Esophagus muscularis mucosa (tissue), 4 donors: ENCODE measurements at regions not wholly inside any gene's neighbourhood (a gene's known extent, or its start where the extent isn't known, plus 50 kb on each side); places are given as distances from the start of the nearest gene placed in this dataset.

Source experiments
- DNase-seq: peaks from one replicate; pipeline ENCODE4 v3.0.0-alpha.2; 2017; ENCODE audit errors: extremely low spot score
- H3K27ac ChIP-seq, 4 donors: fragments of 200-600 bp; sonication (generic); replicated peaks in 1 of 4; 1 replicate in 3 of 4; 2 replicates in 1 of 4; pipeline ENCODE4 v1.5.1; 2016 to 2019; ENCODE audit warnings: mild to moderate bottlenecking in 1 of 4
- H3K27me3 ChIP-seq, 4 donors: fragments of 200-600 bp; sonication (generic); one replicate each; pipeline versions ENCODE4 v1.5.1 to v1.6.0; 2016 to 2019
- H3K36me3 ChIP-seq, 4 donors: fragments of 200-600 bp; sonication (generic); one replicate each; pipeline ENCODE4 v1.5.1; 2016 to 2019
- H3K4me1 ChIP-seq, 4 donors: fragments of 200-600 bp; sonication (generic); one replicate each; pipeline ENCODE4 v1.5.1; 2016 to 2019
- H3K4me3 ChIP-seq, 4 donors: fragments of 200-600 bp; sonication (generic); 1 replicate in 2 of 4; 2 replicates in 2 of 4; pipeline ENCODE4 v1.5.1; 2016 to 2019; ENCODE audit warnings: mild to moderate bottlenecking in 4 of 4, moderate library complexity in 1 of 4
- H3K9me3 ChIP-seq, 4 donors: fragments of 200-600 bp; sonication (generic); 1 replicate in 3 of 4; 2 replicates in 1 of 4; pipeline ENCODE4 v1.5.1; 2016 to 2019
- EP300 ChIP-seq: sonication (generic); formaldehyde crosslinking; IDR thresholded peaks from one replicate; pipeline ENCODE4 v1.6.1; 2017; ENCODE audit warnings: antibody characterized with exemption
- POLR2A ChIP-seq: fragments of 450-650 bp; IDR thresholded peaks from one replicate; pipeline ENCODE4 v1.6.1; 2017; ENCODE audit warnings: antibody characterized with exemption, moderate library complexity, mild to moderate bottlenecking, low read depth
- POLR2AphosphoS5 ChIP-seq, 2 donors: sonication (generic); formaldehyde crosslinking; IDR thresholded peaks; one replicate each; pipeline ENCODE4 v1.6.1; 2017; ENCODE audit warnings: antibody characterized with exemption in 2 of 2
- WGBS: methylation state at CpG from one replicate; pipeline ENCODE4 v1.1.5; 2018; 5-methylcytosine and 5-hydroxymethylcytosine counted together
- intact Hi-C: fragments of 100-400 bp; cut with DNase I; formaldehyde crosslinking; loops from one replicate; pipeline ENCODE4 v1.15.1; 2023
- TF ChIP-seq, protein P1 (sequence below), 3 experiments: fragments of 200-600 bp in 2 of 3; fragments of 450-650 bp in 1 of 3; sonication (generic) in 2 of 3; IDR thresholded peaks; one replicate each; pipeline ENCODE4 v1.5.1; 2017 to 2019; ENCODE audit warnings: antibody characterized with exemption in 3 of 3, mild to moderate bottlenecking in 2 of 3, moderate library complexity in 1 of 3

DNA sequence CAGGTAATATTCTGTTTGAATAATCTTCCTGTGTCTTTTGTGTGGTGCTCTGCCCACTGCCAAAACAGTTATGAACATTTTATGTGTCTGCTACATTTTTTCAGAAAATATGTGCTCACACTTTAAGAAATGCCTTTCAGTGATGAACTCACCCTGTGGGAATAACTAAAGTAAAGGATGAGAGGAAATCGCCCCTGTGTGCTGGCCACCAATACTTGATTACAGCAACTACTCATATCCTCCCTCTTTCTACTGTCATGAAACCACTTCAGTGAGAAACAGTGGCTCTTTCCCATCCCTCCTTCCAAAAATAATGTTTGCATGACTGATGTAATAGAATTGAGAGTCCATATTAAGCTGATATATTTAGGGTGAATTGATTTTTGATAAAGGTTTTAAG is 900.9 kb downstream of the RAB28 start:
- 43% methylated on average over 1 of the region's 1 CpG for WGBS
- no peak overlapping the region for H3K4me3 ChIP-seq
- no peaks in the 10 kb centered on the region for H3K27me3 ChIP-seq
- DNase-seq, result no peak
- intact Hi-C loops, result no loop called here
- H3K36me3 ChIP-seq, result no peaks in the 10 kb centered on the region
- no peak for TF ChIP-seq POLR2AphosphoS5 (IDR thresholded peaks at IDR 0.05)
- H3K27ac ChIP-seq, result no peak overlapping the region
- no peaks in the 10 kb centered on the region for H3K4me1 ChIP-seq
- no peaks in the 10 kb centered on the region for H3K9me3 ChIP-seq

DNA sequence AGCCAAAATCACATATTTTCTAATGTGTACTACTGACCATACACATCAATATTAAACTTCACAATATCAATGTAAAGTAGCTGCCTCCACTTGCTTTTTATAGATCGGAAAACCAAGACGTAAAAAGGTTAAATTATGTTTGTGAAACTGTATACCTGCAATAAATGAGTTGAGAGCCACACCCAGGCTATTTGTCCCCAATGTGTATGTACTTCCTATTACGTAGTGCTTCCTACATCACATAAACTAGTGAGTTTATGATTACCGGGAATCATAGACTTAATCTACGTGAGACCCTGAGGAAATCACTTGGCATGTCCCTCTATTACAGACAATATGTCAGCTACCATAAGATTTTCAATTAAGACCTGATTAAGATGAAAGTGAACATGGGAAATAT is 903.4 kb downstream of the RAB28 start:
- Histone ChIP-seq H3K27ac (no peak overlapping the region), H3K9me3 (no peaks in the 10 kb centered on the region), H3K27me3 (no peaks in the 10 kb centered on the region), H3K4me1 (no peaks in the 10 kb centered on the region), H3K36me3 (no peaks in the 10 kb centered on the region), H3K4me3 (no peak overlapping the region)
- no peak for DNase-seq
- intact Hi-C loops, result no loop called here
- WGBS, result 89% methylated on average over 5 of the region's 5 CpGs
- no peak for TF ChIP-seq POLR2A
- TF ChIP-seq POLR2AphosphoS5 (IDR thresholded peaks at IDR 0.05), result no peak
- TF ChIP-seq EP300, result no peak
- TF ChIP-seq, protein P1, sequence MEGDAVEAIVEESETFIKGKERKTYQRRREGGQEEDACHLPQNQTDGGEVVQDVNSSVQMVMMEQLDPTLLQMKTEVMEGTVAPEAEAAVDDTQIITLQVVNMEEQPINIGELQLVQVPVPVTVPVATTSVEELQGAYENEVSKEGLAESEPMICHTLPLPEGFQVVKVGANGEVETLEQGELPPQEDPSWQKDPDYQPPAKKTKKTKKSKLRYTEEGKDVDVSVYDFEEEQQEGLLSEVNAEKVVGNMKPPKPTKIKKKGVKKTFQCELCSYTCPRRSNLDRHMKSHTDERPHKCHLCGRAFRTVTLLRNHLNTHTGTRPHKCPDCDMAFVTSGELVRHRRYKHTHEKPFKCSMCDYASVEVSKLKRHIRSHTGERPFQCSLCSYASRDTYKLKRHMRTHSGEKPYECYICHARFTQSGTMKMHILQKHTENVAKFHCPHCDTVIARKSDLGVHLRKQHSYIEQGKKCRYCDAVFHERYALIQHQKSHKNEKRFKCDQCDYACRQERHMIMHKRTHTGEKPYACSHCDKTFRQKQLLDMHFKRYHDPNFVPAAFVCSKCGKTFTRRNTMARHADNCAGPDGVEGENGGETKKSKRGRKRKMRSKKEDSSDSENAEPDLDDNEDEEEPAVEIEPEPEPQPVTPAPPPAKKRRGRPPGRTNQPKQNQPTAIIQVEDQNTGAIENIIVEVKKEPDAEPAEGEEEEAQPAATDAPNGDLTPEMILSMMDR (IDR thresholded peaks at IDR 0.05), result no peak

DNA sequence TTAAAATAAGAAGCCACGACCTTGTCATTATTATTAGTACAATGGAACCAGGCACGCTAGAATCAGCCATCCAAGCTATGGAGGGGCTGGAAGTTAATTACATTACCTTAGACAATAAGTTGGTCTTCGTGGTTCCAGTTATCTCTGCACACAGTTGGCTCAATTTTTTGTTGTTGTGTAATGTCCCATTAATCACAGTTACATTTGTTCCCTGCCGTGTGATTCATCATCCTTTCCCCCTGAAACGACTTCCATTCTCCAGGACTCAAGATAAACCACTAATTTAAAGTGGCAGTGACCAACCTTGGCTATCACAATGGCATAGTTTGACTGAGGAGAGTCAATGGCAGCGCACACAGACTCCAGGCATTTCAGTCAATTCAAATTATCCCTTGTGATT is 905.0 kb downstream of the RAB28 start:
- Histone ChIP-seq H3K4me1 (no peaks in the 10 kb centered on the region), H3K27ac (no peak overlapping the region), H3K27me3 (no peaks in the 10 kb centered on the region), H3K4me3 (no peak overlapping the region), H3K36me3 (no peaks in the 10 kb centered on the region), H3K9me3 (no peaks in the 10 kb centered on the region)
- WGBS, result 40% methylated on average over 6 of the region's 6 CpGs
- intact Hi-C loops, result no loop called here
- no peak for DNase-seq
- no peak for TF ChIP-seq EP300
- TF ChIP-seq, protein P1 (IDR thresholded peaks at IDR 0.05), result no peak
- TF ChIP-seq POLR2AphosphoS5 (IDR thresholded peaks at IDR 0.05), result no peak
- TF ChIP-seq POLR2A, result no peak

DNA sequence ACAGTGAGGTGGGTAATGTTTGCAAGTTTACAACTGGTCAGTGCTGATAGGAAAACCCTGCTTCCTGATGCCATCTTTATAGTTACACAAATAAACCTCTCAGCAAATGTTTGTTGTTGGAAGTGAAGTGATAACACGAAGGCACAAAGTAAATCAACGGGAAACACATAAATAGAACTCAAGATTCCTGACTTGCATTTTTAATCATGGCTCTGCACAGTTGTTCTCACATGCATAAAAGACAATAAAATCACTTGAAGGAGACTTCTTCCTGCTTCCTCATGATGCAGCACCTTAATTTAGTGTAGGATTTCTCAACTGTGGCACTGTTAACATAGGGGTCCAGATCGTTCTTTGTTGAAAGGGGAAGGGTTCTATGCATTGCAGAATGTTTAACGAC is 907.7 kb downstream of the RAB28 start:
- Histone ChIP-seq H3K27ac (no peak overlapping the region), H3K4me3 (no peak overlapping the region), H3K4me1 (no peaks in the 10 kb centered on the region), H3K27me3 (no peaks in the 10 kb centered on the region), H3K9me3 (no peaks in the 10 kb centered on the region), H3K36me3 (no peaks in the 10 kb centered on the region)
- no peak for DNase-seq
- 48% methylated on average over 4 of the region's 4 CpGs for WGBS
- TF ChIP-seq, protein P1 (IDR thresholded peaks at IDR 0.05), result no peak
- TF ChIP-seq EP300 (no peak), POLR2AphosphoS5 (IDR thresholded peaks at IDR 0.05) (no peak), POLR2A (no peak)
- intact Hi-C loops, result no loop called here

DNA sequence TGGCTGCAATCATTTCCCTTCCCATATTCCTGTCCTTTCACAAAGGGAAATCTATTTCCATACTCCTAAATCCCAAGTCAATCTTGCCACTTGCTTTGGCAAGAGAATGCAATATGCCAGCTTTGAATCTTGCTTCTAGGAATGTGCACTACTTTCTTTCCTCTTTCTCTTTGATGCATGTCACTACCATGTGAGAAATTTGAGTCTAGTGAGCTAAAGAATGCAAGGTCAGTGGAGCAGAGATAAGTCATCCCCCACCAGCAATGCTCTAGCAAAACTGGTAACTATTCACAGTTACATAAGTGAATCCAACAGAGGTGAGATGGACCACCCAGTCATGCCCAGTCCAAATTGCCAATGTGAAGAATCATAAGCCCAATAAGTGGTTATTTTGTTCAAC is 910.4 kb downstream of the RAB28 start:
- TF ChIP-seq, protein P1 (IDR thresholded peaks at IDR 0.05), result no peak
- TF ChIP-seq EP300 (no peak), POLR2A (no peak), POLR2AphosphoS5 (IDR thresholded peaks at IDR 0.05) (no peak)
- intact Hi-C loops, result no loop called here
- no peak overlapping the region for H3K4me3 ChIP-seq

More for the DNA sequence above, 910.4 kb downstream of the RAB28 start:
- no peaks in the 10 kb centered on the region for H3K36me3 ChIP-seq
- DNase-seq, result no peak
- no peaks in the 10 kb centered on the region for H3K27me3 ChIP-seq
- no peaks in the 10 kb centered on the region for H3K9me3 ChIP-seq
- H3K4me1 ChIP-seq, result no peaks in the 10 kb centered on the region
- H3K27ac ChIP-seq, result no peak overlapping the region
